DND-41 (cell line): ENCODE measurements at regions not wholly inside any gene's neighbourhood (a gene's known extent, or its start where the extent isn't known, plus 50 kb on each side); places are given as distances from the start of the nearest gene placed in this dataset.
"Not testable (repeated sequence)": the region's sequence is repeated elsewhere in the genome, so short reads cannot be mapped to it uniquely, and the experiment has no call there.

Experiments used
- ATAC-seq: fragments of 200-7000 bp; cut with Tn5 transposase; 3 replicates; pipeline ENCODE4 v1.9.1; 2021; ENCODE audit warnings: low read depth; ENCODE audit not compliant: insufficient read depth
- DNase-seq: peaks from one replicate; pipeline ENCODE4 v3.0.0-alpha.2; 2020
- H2AFZ ChIP-seq: 2 replicates; pipeline ENCODE4 v1.6.0; 2012; ENCODE audit warnings: low read depth, low read length
- H3K27ac ChIP-seq: 2 replicates; pipeline ENCODE4 v1.5.1; 2012; ENCODE audit warnings: low read length, inconsistent platforms
- H3K27me3 ChIP-seq: fragments of 200-600 bp; sonication (generic); 2 replicates; pipeline ENCODE4 v1.6.0; 2012; ENCODE audit warnings: low read length, mild to moderate bottlenecking, inconsistent platforms; ENCODE audit not compliant: insufficient read depth, poor library complexity
- H3K36me3 ChIP-seq: 2 replicates; pipeline ENCODE4 v1.5.1; 2012; ENCODE audit warnings: low read length, inconsistent platforms; ENCODE audit not compliant: insufficient read depth
- H3K4me1 ChIP-seq: 2 replicates; pipeline ENCODE4 v1.5.1; 2012; ENCODE audit warnings: mild to moderate bottlenecking, low read length; ENCODE audit not compliant: insufficient read depth
- H3K4me2 ChIP-seq: 2 replicates; pipeline ENCODE4 v1.6.0; 2012; ENCODE audit warnings: mild to moderate bottlenecking, moderate library complexity, low read length, inconsistent platforms; ENCODE audit not compliant: insufficient read depth
- H3K4me3 ChIP-seq, 2 experiments: fragments of 200-600 bp in 1 of 2; shearing (Covaris generic) in 1 of 2; 2 replicates each; pipeline ENCODE4 v1.5.1; 2012 to 2016; ENCODE audit warnings: inconsistent platforms in 2 of 2, low read length in 2 of 2, mild to moderate bottlenecking in 2 of 2, low read depth in 1 of 2, moderate library complexity in 1 of 2
- H3K79me2 ChIP-seq: 2 replicates; pipeline ENCODE4 v1.6.0; 2012; ENCODE audit warnings: low read length, inconsistent platforms; ENCODE audit not compliant: insufficient read depth
- H3K9ac ChIP-seq: 2 replicates; pipeline ENCODE4 v1.6.0; 2012; ENCODE audit warnings: low read depth, mild to moderate bottlenecking, inconsistent platforms, low read length, moderate library complexity
- H3K9me3 ChIP-seq: 2 replicates; pipeline ENCODE4 v1.5.1; 2012; ENCODE audit warnings: low read length, moderate library complexity, mild to moderate bottlenecking, inconsistent platforms; ENCODE audit not compliant: insufficient read depth, severe bottlenecking
- H4K20me1 ChIP-seq: 2 replicates; pipeline ENCODE4 v1.6.0; 2012; ENCODE audit warnings: low read length; ENCODE audit not compliant: insufficient read depth
- EZH2 ChIP-seq: IDR thresholded peaks from 3 replicates; pipeline ENCODE4 v1.6.1; 2012; ENCODE audit warnings: borderline replicate concordance, low read depth, mild to moderate bottlenecking, moderate library complexity, low read length, inconsistent platforms; ENCODE audit not compliant: severe bottlenecking
- TF ChIP-seq, protein P1 (sequence below): IDR thresholded peaks from 2 replicates; pipeline ENCODE4 v1.5.1; 2012; ENCODE audit warnings: borderline replicate concordance, low read length, moderate library complexity, mild to moderate bottlenecking; ENCODE audit not compliant: poor library complexity, severe bottlenecking; ENCODE audit errors: extremely low read depth

DNA sequence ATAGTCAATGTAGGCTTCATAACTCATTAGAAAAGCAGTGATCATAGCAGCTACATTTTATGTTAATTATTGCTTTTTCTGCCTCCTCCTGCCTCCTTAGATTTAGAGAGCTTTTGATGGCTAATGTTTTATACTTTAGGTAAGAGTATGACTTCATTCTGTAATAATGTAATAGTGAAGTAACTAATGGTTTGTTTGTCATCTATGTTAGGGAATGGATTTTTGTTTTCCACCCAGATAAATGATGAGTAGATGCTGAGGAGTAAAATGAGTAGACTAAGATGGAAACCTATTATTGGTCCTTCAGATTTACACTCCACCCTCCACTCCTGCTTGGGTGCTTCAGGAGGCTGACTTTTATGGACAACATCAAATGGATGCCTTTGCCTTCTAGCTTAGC, 170.6 kb downstream of the CTH start:
- Histone ChIP-seq H3K4me1 (no peaks in the 10 kb centered on the region), H3K27ac (no peak overlapping the region), H3K9me3 (no peaks in the 10 kb centered on the region), H3K4me2 (no peak overlapping the region), H2AFZ (no peak overlapping the region), H3K79me2 (no peaks in the 10 kb centered on the region), H3K4me3 (no peak overlapping the region), H3K9ac (no peak overlapping the region), H3K27me3 (no peaks in the 10 kb centered on the region), H4K20me1 (no peaks in the 10 kb centered on the region), H3K36me3 (no peaks in the 10 kb centered on the region)
- ATAC-seq, result no peak
- TF ChIP-seq EZH2, result no peak
- TF ChIP-seq, protein P1, sequence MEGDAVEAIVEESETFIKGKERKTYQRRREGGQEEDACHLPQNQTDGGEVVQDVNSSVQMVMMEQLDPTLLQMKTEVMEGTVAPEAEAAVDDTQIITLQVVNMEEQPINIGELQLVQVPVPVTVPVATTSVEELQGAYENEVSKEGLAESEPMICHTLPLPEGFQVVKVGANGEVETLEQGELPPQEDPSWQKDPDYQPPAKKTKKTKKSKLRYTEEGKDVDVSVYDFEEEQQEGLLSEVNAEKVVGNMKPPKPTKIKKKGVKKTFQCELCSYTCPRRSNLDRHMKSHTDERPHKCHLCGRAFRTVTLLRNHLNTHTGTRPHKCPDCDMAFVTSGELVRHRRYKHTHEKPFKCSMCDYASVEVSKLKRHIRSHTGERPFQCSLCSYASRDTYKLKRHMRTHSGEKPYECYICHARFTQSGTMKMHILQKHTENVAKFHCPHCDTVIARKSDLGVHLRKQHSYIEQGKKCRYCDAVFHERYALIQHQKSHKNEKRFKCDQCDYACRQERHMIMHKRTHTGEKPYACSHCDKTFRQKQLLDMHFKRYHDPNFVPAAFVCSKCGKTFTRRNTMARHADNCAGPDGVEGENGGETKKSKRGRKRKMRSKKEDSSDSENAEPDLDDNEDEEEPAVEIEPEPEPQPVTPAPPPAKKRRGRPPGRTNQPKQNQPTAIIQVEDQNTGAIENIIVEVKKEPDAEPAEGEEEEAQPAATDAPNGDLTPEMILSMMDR, result no peak
- DNase-seq, result no peak

DNA sequence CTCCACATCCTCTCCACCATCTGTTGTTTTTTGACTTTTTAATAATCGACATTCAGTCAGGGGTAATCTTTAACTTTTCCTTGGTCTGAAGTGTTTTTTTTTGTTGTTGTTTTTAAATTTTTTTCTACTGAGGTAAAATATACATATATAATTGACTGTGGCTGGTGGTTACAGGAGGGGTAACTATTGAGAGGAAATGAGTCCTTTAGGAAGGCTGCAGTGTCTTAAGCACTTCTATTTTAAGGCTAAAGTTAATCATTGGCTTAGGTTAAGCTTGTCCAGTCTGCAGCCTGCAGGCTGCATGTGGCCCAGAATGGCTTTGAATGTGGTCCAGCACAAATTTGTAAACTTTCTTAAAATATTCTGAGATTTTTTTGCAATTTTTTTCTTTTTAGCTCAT, 172.5 kb downstream of the CTH start:
- Histone ChIP-seq H2AFZ (no peak overlapping the region), H3K27me3 (no peaks in the 10 kb centered on the region), H3K4me2 (no peak overlapping the region), H3K4me3 (no peak overlapping the region), H3K4me1 (no peaks in the 10 kb centered on the region), H3K36me3 (no peaks in the 10 kb centered on the region), H4K20me1 (no peaks in the 10 kb centered on the region), H3K9me3 (no peaks in the 10 kb centered on the region), H3K27ac (no peak overlapping the region), H3K79me2 (no peaks in the 10 kb centered on the region), H3K9ac (no peak overlapping the region)
- no peak for TF ChIP-seq EZH2
- TF ChIP-seq, protein P1, result no peak
- ATAC-seq (no peak), DNase-seq (no peak)

DNA sequence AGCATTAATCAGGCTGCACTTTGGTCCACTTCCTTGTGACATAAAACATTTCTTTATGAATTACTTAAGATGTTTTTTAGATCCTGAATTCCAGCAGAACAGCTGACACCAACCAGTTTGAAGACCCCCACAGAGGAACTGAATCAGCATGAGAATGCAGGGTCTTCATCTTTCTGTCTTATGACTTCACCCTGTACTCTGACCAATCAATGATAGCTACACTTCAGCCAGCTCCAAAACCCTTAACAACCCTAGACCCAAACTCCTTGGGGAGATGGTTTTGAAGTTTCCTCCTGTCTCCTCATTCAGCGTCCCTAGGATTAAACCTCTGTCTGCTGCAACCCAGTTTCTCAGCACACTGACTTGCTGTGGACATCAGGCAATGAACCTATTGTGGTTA, 175.0 kb downstream of the CTH start:
- H3K27me3 ChIP-seq, result no peaks in the 10 kb centered on the region
- ATAC-seq (no peak), DNase-seq (no peak)
- no peaks in the 10 kb centered on the region for H3K4me1 ChIP-seq
- no peak overlapping the region for H3K27ac ChIP-seq
- H4K20me1 ChIP-seq, result no peaks in the 10 kb centered on the region
- no peak overlapping the region for H3K4me2 ChIP-seq
- no peak for TF ChIP-seq EZH2
- TF ChIP-seq, protein P1, result no peak
- no peaks in the 10 kb centered on the region for H3K79me2 ChIP-seq
- H3K36me3 ChIP-seq, result no peaks in the 10 kb centered on the region
- no peak overlapping the region for H3K9ac ChIP-seq
- H3K4me3 ChIP-seq, result no peak overlapping the region
- H2AFZ ChIP-seq, result no peak overlapping the region
- H3K9me3 ChIP-seq, result no peaks in the 10 kb centered on the region

DNA sequence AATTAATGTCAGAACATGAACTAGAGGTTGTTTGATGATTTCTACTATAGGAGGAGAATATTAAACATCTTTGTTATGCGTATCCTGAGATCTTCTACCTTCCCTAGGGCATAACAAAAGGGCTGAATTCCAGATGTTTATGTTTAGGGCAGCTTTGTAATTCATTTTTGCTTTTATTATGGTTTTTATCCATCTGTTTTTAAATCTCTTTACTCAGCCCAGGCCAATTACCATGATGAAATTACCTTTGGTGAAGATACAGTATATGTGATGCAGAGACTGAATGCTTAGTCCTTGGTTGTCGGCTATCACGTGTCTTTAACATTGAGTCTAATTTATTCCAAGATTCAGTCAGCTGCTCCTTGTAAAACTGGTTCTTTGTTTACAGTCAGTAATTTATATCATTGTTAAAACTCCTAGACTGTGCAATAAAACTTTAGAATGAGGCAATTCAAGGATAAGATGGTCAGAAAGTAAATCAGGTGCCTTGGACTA, 176.9 kb downstream of the CTH start:
- no peak for TF ChIP-seq EZH2
- TF ChIP-seq, protein P1, result no peak
- Histone ChIP-seq H2AFZ (no peak overlapping the region), H3K36me3 (no peaks in the 10 kb centered on the region), H3K27me3 (no peaks in the 10 kb centered on the region), H3K9ac (no peak overlapping the region), H3K4me1 (no peaks in the 10 kb centered on the region), H3K79me2 (no peaks in the 10 kb centered on the region), H4K20me1 (no peaks in the 10 kb centered on the region), H3K4me2 (no peak overlapping the region), H3K27ac (no peak overlapping the region), H3K4me3 (no peak overlapping the region), H3K9me3 (no peaks in the 10 kb centered on the region)
- DNase-seq (no peak), ATAC-seq (no peak)

DNA sequence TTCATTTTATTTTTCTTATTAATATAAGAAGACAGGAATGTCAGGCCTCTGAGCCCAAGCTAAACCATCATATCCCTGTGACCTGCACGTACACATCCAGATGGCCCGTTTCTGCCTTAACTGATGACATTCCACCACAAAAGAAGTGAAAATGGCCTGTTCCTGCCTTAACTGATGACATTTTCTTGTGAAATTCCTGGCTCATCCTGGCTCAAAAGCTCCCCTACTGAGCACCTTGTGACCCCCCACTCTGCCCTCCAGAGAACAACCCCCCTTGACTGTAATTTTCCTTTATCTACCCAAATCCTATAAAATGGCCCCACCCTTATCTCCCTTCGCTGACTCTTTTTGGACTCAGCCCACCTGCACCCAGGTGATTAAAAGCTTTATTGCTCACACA, 182.5 kb downstream of the CTH start:
- not testable (repeated sequence) for H3K4me1 ChIP-seq, H3K4me3 ChIP-seq, H2AFZ ChIP-seq, H3K9ac ChIP-seq, H4K20me1 ChIP-seq, H3K4me2 ChIP-seq, H3K79me2 ChIP-seq, DNase-seq, H3K27ac ChIP-seq, H3K9me3 ChIP-seq, H3K27me3 ChIP-seq, ATAC-seq, H3K36me3 ChIP-seq
